Neutrophil (primary cell): ENCODE measurements at regions not wholly inside any gene's neighbourhood (a gene's known extent, or its start where the extent isn't known, plus 50 kb on each side); places are given as distances from the start of the nearest gene placed in this dataset.

ENCODE experiments used
- H3K27ac ChIP-seq: fragments of 200-600 bp; sonication (generic); 2 replicates; pipeline ENCODE4 v1.5.1; 2016; ENCODE audit warnings: mild to moderate bottlenecking, moderate library complexity
- H3K27me3 ChIP-seq: fragments of 200-600 bp; sonication (generic); 2 replicates; pipeline ENCODE4 v1.6.0; 2016; ENCODE audit warnings: mild to moderate bottlenecking
- H3K36me3 ChIP-seq: fragments of 200-600 bp; sonication (generic); 2 replicates; pipeline ENCODE4 v1.5.1; 2017
- H3K4me1 ChIP-seq, 2 experiments: fragments of 200-600 bp in 1 of 2; sonication (generic) in 1 of 2; 1 replicate in 1 of 2; 2 replicates in 1 of 2; pipeline versions ENCODE4 v1.5.1 to v1.6.1; 2013 to 2016; ENCODE audit warnings: low read depth in 1 of 2, low read length in 1 of 2, mild to moderate bottlenecking in 1 of 2, moderate library complexity in 1 of 2; ENCODE audit not compliant: control insufficient read depth in 1 of 2, insufficient read depth in 1 of 2
- H3K4me3 ChIP-seq, 2 experiments: fragments of 200-600 bp in 1 of 2; sonication (generic) in 1 of 2; 1 replicate in 1 of 2; 2 replicates in 1 of 2; pipeline ENCODE4 v1.5.1; 2013 to 2016; ENCODE audit warnings: low read depth in 1 of 2, low read length in 1 of 2, mild to moderate bottlenecking in 1 of 2, moderate library complexity in 1 of 2
- H3K9me3 ChIP-seq: fragments of 200-600 bp; sonication (generic); 2 replicates; pipeline ENCODE4 v1.5.1; 2016
- CTCF ChIP-seq: fragments of 200-600 bp; sonication (generic); IDR thresholded peaks from 2 replicates; pipeline ENCODE4 v1.5.1; 2016; ENCODE audit warnings: antibody characterized with exemption

DNA sequence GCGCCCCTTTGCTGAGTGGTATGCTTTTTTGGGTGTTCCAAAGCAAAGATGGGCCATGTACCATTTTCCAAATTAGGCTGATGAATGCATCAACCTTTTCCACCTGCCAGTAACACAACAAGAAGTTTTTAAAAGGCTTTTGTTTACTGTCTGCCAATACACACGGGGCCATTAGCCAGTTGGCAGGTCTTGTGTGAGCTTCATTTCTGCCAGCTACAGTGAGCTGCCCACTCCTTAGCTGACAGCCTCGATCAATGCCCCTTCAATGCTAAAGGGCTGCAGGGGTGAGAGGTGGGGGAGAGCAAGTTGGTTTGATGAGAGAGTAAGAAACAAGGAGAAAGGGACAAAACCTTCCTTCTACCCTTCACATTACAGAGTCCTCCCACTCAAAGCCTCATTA lies 128.7 kb downstream of the C5orf15 start:
- peaks cover 13% of the 10 kb centered on the region for H3K27me3 ChIP-seq
- no peaks in the 10 kb centered on the region for H3K9me3 ChIP-seq
- no peaks in the 10 kb centered on the region for H3K4me1 ChIP-seq
- no peak overlapping the region for H3K4me3 ChIP-seq
- TF ChIP-seq CTCF, result no peak
- H3K27ac ChIP-seq, result no peak overlapping the region
- H3K36me3 ChIP-seq, result no peaks in the 10 kb centered on the region

DNA sequence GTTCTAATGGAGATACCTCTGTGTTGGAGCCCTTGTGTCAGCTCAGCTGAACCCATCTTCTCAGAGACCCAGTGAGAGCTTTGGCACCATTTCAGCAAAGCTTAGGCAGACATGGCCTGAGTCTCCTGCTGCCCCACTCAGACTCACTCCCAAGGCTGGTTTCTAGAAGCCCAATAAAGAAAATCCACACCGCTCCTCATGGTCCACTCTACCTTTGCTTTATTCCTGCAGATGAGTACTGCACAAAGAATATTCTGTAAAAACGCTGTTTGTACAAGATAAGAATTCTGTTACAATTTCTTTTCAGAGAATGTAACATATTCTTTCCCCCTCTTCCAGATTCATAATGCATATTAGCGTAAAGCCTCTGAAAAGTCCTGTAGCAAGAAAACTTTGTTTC lies 129.3 kb downstream of the C5orf15 start:
- Histone ChIP-seq H3K9me3 (no peaks in the 10 kb centered on the region), H3K27ac (no peak overlapping the region), H3K36me3 (no peaks in the 10 kb centered on the region), H3K27me3 (peaks cover 14% of the 10 kb centered on the region), H3K4me1 (no peaks in the 10 kb centered on the region), H3K4me3 (no peak overlapping the region)
- no peak for TF ChIP-seq CTCF

GRCh38 chr5:133838286-133838685 lies 130.1 kb downstream of the C5orf15 start:
- no peaks in the 10 kb centered on the region for H3K9me3 ChIP-seq
- no peaks in the 10 kb centered on the region for H3K4me1 ChIP-seq
- no peak overlapping the region for H3K4me3 ChIP-seq
- H3K27me3 ChIP-seq, result peaks cover 17% of the 10 kb centered on the region
- H3K27ac ChIP-seq, result no peak overlapping the region
- no peaks in the 10 kb centered on the region for H3K36me3 ChIP-seq
- no peak for TF ChIP-seq CTCF

DNA sequence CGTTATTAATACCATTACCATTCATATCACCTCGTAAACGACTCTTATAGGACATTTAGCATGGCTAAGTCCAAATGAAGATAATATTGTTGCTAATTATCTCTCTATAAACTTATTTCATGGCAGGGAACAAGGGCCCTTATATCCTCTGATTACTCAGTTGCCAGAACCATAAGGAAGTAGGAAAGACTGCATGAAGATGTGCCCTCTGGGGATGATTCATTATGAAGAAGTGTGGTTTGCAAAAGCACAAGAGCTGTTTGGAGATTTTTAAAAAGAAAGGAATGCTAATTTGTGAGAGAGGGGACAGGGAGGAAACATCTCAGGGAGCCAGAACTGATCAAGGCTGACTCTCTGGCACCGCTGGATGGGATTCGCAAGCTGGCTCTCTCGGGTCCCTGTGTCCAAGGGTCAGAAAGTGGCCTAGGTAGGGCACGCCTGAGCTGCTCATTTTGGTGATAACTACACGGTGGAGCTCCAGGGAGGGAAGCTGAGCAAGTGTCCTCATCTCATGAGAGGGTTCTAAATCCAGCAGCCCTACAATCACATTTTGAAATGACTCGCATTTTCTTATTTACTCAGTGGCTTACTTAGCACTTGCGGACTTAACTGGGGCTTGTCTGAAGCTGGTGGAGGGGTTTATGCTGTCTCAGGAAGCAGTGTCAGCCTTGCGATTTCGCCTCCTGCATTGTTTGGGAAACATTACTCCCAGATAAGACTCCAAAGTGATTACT lies 136.8 kb downstream of the C5orf15 start:
- TF ChIP-seq CTCF, result no peak
- H3K4me1 ChIP-seq, result no peaks in the 10 kb centered on the region
- no peak overlapping the region for H3K4me3 ChIP-seq
- H3K27ac ChIP-seq, result no peak overlapping the region
- peaks cover 11% of the 10 kb centered on the region for H3K27me3 ChIP-seq
- no peaks in the 10 kb centered on the region for H3K36me3 ChIP-seq
- H3K9me3 ChIP-seq, result no peaks in the 10 kb centered on the region

- no peak overlapping the region for H3K27ac ChIP-seq
- no peaks in the 10 kb centered on the region for H3K9me3 ChIP-seq
- TF ChIP-seq CTCF, result no peak
- no peak overlapping the region for H3K4me3 ChIP-seq
- no peaks in the 10 kb centered on the region for H3K36me3 ChIP-seq
- peaks cover 11% of the 10 kb centered on the region for H3K27me3 ChIP-seq
- H3K4me1 ChIP-seq, result no peaks in the 10 kb centered on the region
Measured at GRCh38 chr5:133830911-133831310, 137.5 kb downstream of the C5orf15 start.
